Endometrium (tissue), 2 donors: ENCODE measurements at regions not wholly inside any gene's neighbourhood (a gene's known extent, or its start where the extent isn't known, plus 50 kb on each side); places are given as distances from the start of the nearest gene placed in this dataset.
"Not testable (repeated sequence)": the region's sequence is repeated elsewhere in the genome, so short reads cannot be mapped to it uniquely, and the experiment has no call there.

Source experiments
- FAIRE-seq: peaks from 2 replicates; lab custom pipeline; 2012; peaks lifted over from hg19 to GRCh38; lab: Jason Lieb, UNC
- donor health status: control.
- donor health status: control.

DNA sequence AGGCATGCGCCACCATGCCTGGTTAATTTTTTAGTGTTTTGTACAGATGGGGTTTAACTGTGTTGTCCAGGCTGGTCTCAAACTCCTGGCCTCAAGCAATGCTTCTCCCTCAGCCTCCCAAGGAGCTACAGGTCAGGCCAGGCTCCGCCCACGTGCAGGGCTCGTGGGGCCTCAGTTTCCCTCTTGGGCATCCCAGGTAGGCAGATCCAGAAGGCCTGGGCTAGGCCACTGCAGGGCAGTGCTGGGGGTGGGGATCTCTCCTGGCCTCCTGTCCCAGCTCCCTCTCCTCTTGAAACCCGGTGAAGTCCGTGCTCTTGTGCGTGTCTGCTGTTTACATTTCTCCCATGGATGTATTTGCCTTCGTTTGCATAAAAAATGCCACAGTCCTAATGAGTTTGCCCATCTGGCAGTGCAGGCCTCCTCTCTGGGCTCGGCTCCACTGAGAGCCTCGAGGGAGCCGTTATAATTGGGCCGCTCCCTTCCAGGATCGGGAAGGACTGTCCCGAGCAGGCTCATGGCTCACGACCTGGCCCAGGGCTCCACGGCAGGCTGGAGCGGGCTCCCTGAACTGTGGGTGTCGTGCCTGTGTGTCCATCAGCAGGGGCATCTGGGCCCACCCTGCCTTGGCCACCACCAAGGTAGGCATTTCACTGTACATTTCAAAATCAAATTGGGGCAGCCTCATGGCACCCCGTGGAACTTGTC is 52.6 kb upstream of the RUFY1 start:
- FAIRE-seq: no peak

DNA sequence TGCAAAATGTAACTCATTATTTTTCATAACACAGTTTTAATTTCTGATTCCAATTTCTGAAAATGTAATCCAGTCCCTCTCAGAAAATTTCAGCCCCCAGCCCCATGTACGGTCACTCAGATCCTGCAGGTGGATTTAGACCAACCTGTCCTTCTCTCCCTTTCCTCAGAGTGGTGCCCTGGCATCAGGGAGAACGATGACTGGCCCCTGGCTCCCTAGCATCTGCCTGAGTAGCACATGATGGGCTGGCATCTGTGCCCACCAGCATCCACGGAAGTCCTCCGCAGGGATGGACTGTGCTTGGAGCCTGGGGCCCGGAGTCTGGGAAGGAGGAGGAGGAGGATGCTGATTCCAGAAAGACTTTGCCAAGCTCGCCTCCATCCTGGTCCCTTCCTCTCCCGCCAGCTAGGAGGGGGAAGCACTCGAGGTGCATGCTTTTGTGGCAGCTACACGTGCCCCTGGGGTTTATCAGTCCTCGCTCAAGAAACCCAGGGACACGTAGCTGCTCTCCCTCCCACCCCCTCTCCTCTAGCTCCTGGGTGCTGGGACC is 54.4 kb upstream of the RUFY1 start:
- FAIRE-seq: no peak

DNA sequence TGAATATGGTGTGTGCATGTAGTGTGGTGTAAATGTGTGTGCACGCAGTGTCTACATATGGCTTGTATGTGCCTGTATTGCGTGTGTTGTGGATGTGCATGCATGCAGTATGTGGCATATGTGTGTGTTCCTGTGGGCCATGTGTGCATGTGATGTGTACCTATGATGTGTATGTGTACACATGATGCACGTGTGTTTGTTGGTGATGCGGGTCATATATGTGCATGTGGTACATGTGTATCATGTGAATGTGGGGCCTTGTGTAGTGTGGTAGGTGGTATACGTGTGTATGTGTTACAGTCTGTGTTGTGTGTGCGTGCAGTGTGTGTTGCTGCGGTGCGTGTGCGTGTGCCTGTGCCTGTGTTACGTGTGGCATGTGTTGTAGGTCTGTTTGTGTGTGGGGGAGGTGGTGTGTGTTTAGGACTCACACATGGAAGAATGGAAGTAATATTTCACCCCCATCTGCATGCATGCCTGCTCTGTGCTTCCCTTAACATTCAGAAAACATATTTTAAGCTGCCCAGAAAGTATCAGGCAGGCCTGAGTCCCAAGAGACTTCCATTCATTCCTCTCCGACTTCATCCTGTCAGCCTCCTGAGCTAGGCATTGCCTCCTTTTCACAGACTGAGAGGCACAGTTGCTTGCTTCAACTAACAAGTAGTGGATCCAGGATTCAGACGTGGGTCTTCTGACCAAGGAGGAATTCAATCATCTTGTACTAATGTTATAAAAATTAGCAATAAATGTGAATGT is 55.4 kb upstream of the RUFY1 start:
- FAIRE-seq: no peak

DNA sequence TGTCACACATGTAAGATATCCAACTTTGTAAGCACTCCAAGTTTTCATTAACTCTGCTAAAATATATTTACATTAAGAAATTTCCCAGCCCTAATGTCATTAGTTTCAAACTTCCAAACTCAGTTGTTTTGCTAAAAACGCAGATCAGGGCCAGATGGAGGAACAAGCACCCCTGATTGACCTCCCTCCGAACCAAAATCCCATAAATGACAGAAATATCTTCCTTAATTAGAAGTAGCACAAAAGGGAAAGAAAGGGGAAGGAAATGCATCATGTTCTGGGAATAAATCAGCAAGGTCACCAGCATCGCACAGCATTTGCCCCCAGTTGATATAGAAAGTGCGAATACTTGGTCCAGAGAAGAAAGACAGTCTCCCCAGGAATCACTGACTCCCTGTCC is 61.4 kb upstream of the RUFY1 start:
- FAIRE-seq: no peak

DNA sequence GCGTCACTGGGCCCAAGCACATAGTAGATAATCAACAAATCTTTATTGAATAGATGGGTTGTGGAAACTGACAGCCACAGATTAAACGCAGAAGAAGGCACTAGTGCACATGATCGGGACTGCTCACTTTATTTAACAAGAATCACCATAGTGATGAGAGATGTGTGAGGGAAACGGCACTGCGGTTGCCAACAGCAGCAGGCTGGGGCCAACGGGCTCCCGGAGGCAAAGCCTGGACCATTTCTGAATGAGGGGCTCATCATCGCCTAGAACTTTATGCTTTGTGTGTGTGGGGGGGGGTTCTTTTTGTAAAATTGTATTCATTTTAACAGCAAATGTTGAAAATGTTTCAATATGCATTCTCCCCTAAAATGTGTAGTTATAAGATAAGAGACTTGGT is 61.9 kb upstream of the RUFY1 start:
- no peak for FAIRE-seq

DNA sequence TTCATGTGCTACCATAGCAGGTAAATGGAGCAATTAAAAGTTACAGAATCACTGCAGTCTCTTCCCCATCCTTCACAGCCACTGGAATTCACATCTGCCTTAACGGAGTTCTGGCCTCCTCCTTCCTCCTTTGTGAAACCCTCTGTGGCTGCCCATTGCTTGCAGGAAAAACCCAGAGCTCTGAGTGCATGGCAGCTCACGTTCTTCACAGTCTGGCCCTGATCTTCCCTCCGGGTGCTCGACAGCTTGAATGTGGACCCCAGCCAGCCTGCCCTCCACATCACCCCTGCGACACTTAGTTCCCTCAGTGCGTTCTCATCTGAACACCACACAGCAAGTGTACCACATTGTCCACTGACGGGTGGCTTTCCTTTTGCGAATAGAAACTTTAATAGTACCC is 63.2 kb upstream of the RUFY1 start:
- no peak for FAIRE-seq

DNA sequence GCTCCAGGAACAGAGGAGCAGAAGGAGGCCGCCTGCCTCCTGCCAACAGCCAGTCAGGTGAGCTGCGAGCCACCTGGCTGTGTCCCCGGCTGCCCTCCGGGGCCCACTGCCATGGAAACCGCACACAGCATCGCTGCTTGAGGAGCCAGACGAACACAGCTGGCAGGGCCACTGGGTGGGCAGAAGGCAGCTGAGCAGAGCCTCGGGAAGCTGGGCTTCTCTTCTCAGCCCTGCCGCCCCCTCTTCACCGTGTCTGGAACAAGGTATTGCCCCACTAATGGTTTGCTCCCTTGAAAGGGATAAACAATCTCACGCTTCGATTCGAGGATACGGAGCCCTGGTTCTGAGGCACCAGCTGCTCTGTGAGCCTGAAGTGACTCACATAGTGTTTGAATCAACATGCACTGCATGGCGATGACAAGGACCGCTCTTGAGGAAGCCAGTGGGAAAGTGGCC is 63.7 kb upstream of the RUFY1 start:
- no peak for FAIRE-seq

DNA sequence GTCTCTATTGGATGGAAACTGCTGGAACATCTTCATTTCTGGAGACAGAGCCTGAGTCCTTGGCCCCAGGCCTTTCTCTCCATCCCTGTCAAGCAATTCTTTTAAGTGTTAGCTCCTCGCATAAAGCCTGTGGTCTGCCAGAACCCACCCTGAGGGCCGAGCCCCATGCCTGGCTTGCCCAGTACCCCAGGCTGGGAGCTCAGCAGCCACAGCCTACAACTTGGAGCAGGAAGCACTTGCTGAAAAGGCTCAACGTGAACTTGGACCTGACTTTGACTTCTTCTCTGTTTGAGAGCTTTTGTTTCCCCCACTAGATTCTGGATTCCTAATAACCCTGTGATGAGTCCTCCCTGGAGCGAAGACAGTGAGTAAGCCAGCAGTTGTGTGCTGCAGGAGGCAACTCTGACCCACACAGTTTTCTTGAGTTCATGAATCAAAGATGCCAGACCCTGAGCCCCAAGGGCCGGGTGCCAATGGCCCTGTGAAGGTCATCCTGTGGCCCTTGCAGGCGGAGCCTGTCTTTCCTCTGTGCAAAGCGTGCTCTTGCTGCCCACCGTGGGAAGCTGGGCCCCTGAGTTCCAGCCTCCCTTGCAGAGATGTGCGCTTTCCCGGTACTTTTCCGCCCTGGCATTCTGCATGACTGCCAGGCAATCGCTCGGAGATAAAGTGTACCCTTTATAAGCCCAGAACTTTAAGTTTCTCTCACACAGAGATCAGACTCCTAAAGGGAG is 64.3 kb upstream of the RUFY1 start:
- no peak for FAIRE-seq

DNA sequence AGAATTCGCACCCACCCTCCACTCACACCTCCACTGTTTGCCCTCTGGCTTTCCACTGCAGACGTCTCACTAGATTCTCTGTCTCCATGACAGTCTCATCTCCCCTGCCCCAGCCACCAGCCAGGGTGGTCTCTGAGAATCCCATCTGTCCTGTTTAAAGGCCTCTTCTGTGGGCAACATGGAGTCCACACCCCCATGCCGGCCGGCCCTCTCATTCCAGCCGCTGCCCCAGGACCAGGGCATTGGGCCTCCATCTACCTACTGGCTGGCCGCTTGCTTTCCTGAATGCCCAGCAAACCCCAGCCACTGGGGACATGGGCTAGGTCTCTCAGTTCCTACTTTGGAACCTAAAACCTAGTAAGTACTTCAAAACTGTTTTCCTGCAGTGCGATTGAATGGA is 65.6 kb upstream of the RUFY1 start:
- no peak for FAIRE-seq

DNA sequence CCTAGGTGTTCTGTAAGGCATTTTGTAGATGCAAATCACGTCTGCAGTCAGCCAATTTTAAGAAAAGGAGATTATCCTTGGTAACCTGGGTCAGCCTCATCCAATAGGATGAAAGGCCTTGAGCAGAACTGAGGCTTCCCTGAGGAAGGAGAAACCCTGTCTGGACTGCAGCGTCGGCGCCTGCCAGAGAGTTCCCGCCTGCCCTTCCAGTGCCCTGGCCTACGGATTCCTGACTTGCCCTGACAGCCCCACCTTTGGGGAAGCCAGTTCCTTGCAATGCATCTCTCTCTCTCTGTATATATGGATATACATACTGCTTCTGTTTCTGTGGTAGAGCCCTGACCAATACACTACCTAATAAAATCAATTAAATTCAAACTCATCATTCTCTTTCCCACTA is 66.2 kb upstream of the RUFY1 start:
- FAIRE-seq: no peak

DNA sequence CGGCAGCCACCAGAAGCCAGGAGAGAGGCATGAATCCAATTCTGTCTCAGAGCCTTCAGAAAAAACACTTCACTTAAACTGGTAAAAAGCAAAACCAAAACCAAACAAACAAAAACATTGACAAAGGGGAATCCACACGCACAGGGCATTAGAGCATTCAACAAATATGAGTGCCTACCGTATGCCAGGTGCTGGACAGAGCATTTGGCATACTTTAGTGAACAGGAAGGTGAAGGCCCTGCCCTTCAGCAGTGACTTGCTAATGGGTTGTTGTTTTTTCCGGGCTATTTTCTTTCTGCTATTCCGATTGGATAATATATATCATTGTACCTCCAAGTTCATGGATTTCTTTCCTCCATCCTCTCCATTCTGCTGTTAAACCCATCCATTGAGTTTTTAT is 71.7 kb upstream of the RUFY1 start:
- FAIRE-seq: no peak

DNA sequence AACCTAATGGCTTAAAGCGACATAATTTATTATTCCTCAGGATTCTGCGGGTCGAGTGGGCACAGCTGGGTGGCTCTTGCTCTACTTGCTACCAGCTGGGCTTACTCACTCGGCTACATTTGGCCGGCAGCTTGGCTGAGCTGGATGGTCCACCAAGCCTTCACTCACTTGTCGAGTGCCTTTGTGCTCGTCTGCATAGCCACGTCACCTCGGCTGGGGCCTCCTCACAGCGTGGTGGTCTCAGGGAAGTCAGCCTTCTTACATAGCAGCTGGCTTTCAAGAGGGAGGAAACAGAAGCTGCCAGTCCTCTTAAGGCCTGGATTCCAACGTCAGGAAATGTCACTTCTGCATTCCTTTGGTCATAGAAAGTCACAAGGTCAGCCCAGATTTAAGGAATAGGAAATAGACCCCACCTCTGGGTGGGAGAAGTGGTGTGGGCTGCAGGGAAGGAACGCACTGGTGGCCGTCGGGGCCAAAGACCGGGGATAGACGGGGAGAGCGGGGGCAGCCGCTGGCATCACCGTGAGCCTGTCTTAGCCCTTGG is 75.1 kb upstream of the RUFY1 start:
- FAIRE-seq: no peak

DNA sequence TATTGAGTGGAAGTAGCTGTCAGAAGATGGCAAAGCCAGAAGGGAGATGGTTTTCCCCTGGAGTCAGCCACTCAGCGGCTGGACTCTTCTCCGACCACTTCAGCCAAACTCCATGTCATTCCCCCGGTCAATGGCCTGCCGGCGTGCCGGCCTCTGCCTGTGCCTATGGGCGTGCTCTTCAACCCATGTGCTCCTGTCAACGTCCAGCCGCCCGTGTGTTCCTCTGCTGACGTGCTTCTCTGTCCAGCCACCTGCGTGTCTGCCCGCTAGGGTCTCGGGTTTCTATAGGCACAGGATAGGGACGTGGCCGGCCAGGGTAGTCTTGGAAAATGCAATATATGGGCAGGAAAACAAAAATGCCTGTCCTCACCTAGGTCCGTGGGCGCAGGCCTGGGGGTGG is 77.7 kb upstream of the RUFY1 start:
- no peak for FAIRE-seq

DNA sequence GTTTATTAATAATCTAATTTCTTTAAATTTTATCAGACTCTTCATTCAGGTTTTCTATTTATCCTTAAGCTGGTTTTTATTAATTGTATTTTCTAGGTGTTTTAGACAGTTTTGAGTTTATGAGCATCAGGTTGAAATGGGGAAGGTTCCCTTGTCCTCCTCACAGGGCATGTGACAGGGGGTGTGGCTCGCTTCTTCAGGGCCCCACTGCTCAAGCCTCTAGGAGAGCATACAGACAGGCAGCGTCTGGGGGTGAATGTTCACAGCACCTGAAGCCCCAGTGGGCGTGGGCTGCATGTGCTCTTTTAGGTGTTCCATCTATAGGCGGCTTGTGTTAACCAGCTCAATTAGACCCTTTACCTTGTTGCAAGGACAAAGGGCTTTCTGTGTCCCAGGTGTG is 78.2 kb upstream of the RUFY1 start:
- no peak for FAIRE-seq

DNA sequence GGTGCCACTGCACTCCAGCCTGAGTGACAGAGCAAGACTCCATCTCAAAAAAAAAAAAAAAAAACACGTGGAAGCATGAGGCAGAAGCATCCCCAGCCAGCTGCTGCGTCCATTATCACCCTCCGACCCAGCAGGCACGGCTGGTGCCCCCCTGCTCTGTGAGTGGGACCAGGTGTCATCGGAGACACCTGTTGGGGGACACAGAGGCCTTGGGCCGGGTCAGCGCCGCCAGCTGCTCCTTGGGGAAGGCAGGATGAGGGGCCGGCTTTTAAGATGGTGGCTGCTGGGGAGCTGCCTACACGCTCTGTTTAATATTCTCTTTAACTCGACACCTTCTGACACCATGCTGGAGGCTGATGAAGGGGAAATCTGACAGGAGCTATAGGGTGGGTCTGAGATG is 80.2 kb upstream of the RUFY1 start:
- FAIRE-seq: no peak

DNA sequence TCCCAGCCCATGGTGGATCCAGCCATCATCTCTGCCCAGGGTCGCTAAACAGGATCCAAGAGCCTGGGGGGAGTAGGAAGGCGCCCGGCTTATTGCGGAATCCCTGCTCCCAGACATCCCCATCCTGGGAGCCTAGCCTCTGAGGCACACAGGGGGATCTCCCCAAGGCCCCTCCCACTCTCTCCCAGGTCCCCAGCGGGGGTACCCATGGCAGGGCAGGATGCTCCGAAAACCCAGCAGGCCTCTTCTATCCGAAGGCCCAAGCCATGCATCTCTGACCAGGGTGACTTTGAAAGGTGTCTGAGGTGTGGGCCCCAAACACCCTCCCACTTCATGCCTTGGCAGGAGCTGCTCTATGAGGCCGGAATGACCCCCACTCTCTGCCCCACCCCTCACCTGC is 81.7 kb upstream of the RUFY1 start:
- FAIRE-seq: no peak

DNA sequence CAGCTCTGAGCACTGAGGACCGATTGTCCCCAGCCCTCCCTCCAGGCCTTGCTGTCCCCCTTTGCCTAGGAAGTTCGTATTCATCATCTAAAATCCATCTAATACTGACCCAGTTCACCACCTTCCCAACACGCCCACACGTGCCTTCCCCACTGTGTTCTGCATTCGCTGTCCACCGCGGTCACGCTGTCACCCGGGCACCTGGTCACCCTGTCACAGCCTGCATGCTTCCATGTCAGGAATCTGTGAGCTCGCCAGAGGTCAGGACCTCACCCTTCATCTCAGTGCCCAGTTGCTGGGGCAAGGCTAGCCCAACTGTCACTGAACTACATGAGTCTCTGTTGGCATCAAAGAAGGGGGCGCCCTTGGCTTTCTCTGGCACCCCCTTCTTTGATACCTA is 82.9 kb upstream of the RUFY1 start:
- no peak for FAIRE-seq

DNA sequence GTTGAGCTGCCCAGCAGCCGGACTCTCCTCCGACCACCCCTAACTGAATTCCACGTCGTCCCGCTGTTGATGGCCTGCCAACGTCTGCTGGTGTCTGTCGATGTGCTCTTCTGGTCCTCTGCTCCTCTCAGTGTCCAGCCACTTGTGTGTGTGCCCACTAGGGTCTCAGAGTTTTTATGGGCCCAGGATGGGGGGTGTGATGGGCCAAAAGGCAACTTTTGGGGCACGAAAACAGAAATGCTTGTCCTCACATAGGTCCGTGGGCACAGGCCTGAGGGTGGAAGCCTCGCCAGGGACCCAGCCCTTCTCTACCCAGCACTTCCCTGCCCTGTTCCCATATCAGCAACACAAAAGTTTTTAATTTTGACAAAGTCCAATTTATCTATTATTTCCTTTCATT is 85.7 kb upstream of the RUFY1 start:
- FAIRE-seq: no peak

DNA sequence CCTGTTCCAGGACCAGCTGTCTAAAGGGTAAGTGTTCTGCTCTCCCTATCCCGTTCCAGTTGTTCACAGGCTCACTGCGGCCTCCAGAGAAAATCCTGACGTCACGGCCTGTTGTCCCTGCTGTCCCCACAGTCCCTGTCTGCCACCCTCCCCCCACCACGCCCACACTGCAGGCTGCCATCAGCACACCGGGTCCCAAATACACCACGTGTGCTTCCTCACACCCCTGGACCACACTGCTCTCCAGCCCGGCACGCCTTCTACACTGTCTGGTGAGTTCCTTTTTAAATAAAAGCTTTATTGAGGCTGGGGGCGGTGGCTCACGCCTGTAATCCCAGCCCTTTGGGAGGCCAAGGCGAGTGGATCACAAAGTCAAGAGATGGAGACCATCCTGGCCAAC is 88.3 kb upstream of the RUFY1 start:
- no peak for FAIRE-seq

DNA sequence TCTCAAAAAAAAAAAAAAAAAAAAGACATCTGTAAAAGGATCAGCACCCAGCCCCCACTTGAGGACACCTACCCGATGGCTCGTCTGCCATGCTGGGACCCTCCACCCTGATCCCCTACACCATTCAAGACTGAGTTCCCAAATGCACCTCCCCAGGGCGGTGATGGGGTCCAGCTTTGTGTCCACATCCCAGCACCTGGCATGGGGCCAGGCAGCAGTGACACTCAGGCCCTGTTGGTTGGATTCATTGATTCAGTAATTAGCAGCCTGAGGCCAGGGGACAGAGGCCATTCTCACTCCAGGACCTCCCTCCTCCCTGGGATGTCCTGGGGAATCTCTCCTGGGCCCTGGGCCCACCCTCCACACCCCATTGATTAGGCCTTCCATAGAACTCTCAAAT is 88.8 kb upstream of the RUFY1 start:
- FAIRE-seq: no peak

DNA sequence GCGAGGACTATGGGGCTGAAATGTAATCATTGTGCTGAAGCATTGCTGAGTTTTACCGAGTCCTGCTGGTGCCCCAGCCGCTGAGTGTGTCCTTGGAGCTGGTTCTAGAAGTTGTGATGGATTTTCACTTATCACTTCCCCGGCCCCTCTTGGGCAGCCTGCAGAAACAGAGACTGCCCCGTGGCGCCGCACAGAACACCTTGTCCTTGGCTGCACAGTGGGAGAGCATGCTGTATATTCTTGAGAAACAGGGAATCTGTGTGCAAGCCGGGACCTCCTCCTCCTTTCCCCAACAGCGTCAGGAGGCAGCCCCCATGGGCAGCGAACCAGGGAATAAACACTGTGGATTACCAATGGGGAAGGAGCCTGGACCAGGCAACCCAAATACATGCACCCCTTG is 90.6 kb upstream of the RUFY1 start:
- FAIRE-seq: no peak

DNA sequence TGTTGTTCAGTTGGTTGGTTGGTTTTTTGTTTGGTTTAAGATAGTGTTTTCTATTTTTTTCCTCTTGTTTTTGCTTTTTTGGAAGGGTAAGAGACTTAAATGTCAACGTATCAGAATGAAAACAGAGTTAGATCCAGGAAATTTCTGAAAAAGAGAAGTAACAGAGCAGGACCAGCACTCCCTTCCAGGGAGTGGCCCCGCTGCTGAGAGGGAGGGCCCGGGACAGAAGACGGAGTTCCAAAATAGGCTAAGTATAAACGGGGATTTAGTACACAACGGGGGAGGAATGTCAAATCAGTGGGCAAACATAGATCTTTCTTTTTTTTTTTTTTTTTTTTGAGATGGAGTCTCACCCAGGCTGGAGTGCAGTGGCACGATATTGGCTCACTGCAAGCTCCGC is 92.7 kb upstream of the RUFY1 start:
- FAIRE-seq: peak; percentile 92

DNA sequence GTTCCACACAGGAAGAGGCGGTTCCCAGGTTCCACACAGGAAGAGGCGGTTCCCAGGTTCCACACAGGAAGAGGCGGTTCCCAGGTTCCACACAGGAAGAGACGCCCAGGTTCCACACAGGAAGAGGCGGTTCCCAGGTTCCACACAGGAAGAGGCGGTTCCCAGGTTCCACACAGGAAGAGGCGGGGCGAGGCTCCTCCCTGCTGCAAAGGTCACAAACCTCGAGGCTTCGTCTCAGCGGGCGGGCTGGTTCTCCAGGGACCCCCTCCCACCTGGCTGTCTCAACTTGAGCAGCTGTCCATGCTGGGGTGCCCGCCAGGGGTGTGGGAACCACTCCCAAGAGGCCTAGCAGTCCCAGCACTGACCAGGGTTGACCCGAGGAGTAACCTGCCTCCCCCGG is 94.3 kb upstream of the RUFY1 start:
- not testable (repeated sequence) for FAIRE-seq
